Hematopoietic multipotent progenitor cell (in vitro differentiated cells): ENCODE measurements at regions not wholly inside any gene's neighbourhood (a gene's known extent, or its start where the extent isn't known, plus 50 kb on each side); places are given as distances from the start of the nearest gene placed in this dataset.
"Not testable (repeated sequence)": the region's sequence is repeated elsewhere in the genome, so short reads cannot be mapped to it uniquely, and the experiment has no call there.

ENCODE experiments used
- DNase-seq, 3 donors: peaks; one replicate each; pipeline ENCODE4 v3.0.0-alpha.2; 2011 to 2015; ENCODE audit warnings: low read depth in 2 of 3, low spot score in 2 of 3

- DNase-seq, result no peak
Observed at GRCh38 chr2:142294225-142294624, 163.4 kb upstream of the LRP1B start.

GRCh38 chr2:142291969-142292368, 161.2 kb upstream of the LRP1B start:
- no peak for DNase-seq

- DNase-seq, result no peak
Observed at GRCh38 chr2:142290931-142291330, 160.1 kb upstream of the LRP1B start.

GRCh38 chr2:142286618-142287017, 155.8 kb upstream of the LRP1B start:
- no peak for DNase-seq

- DNase-seq, result no peak
Observed at GRCh38 chr2:142285480-142285879, 154.7 kb upstream of the LRP1B start.

GRCh38 chr2:142284336-142284735, 153.5 kb upstream of the LRP1B start:
- not testable (repeated sequence) for DNase-seq

- DNase-seq, result no peak
Observed at GRCh38 chr2:142280831-142281230, 150.0 kb upstream of the LRP1B start.

GRCh38 chr2:142270990-142271389, 140.2 kb upstream of the LRP1B start:
- DNase-seq, result no peak

- no peak for DNase-seq
Observed at GRCh38 chr2:142270291-142270690, 139.5 kb upstream of the LRP1B start.

- DNase-seq, result no peak
Observed at GRCh38 chr2:142259356-142259755, 128.5 kb upstream of the LRP1B start.

GRCh38 chr2:142254031-142254430, 123.2 kb upstream of the LRP1B start:
- peak in 2 of 3 donors; percentile 4 to 61 for DNase-seq

GRCh38 chr2:142241016-142241415, 110.2 kb upstream of the LRP1B start:
- DNase-seq, result no peak

- DNase-seq, result no peak
Observed at GRCh38 chr2:142236181-142236580, 105.4 kb upstream of the LRP1B start.

GRCh38 chr2:142234741-142235140, 103.9 kb upstream of the LRP1B start:
- no peak for DNase-seq

- no peak for DNase-seq
Observed at GRCh38 chr2:142223309-142223708, 92.5 kb upstream of the LRP1B start.

- no peak for DNase-seq
Observed at GRCh38 chr2:142222715-142223114, 91.9 kb upstream of the LRP1B start.

GRCh38 chr2:142220901-142221300, 90.1 kb upstream of the LRP1B start:
- no peak for DNase-seq

GRCh38 chr2:142220239-142220638, 89.4 kb upstream of the LRP1B start:
- no peak for DNase-seq

GRCh38 chr2:142218471-142218870, 87.7 kb upstream of the LRP1B start:
- no peak for DNase-seq

- no peak for DNase-seq
Observed at GRCh38 chr2:142217804-142218203, 87.0 kb upstream of the LRP1B start.

GRCh38 chr2:142200062-142200461, 69.2 kb upstream of the LRP1B start:
- DNase-seq, result no peak

- DNase-seq, result no peak
Observed at GRCh38 chr2:142199073-142199472, 68.3 kb upstream of the LRP1B start.

- no peak for DNase-seq
Observed at GRCh38 chr2:142190805-142191204, 60.0 kb upstream of the LRP1B start.

GRCh38 chr2:142189501-142189900, 58.7 kb upstream of the LRP1B start:
- DNase-seq, result no peak
